ENCODE measurements at regions not wholly inside any gene's neighbourhood (a gene's known extent, or its start where the extent isn't known, plus 50 kb on each side); places are given as distances from the start of the nearest gene placed in this dataset.
"Not testable (repeated sequence)": the region's sequence is repeated elsewhere in the genome, so short reads cannot be mapped to it uniquely, and the experiment has no call there.

GRCh38 chr5:56745864-56746263, 69.5 kb upstream of the MAP3K1 start:
- H3K36me3 ChIP-seq (ENCODE audit: control insufficient read depth, insufficient read depth, low read length) = no peaks in the 10 kb centered on the region
- H3K4me3 ChIP-seq (ENCODE audit: low read length) = no peak overlapping the region
- no peak overlapping the region for H3K9ac ChIP-seq (ENCODE audit: low read length)
- no peaks in the 10 kb centered on the region for H3K4me1 ChIP-seq (ENCODE audit: control insufficient read depth, insufficient read depth, low read length)
- H3K27ac ChIP-seq (ENCODE audit: low read depth, low read length) = no peak overlapping the region
- no peaks in the 10 kb centered on the region for H3K27me3 ChIP-seq (ENCODE audit: control insufficient read depth, insufficient read depth, low read length)

GRCh38 chr5:56740868-56741267, 74.5 kb upstream of the MAP3K1 start:
- no peak overlapping the region for H3K27ac ChIP-seq (ENCODE audit: low read depth, low read length)
- H3K9ac ChIP-seq (ENCODE audit: low read length) = no peak overlapping the region
- no peaks in the 10 kb centered on the region for H3K27me3 ChIP-seq (ENCODE audit: control insufficient read depth, insufficient read depth, low read length)
- no peak overlapping the region for H3K4me3 ChIP-seq (ENCODE audit: low read length)
- H3K4me1 ChIP-seq (ENCODE audit: control insufficient read depth, insufficient read depth, low read length) = no peaks in the 10 kb centered on the region
- H3K36me3 ChIP-seq (ENCODE audit: control insufficient read depth, insufficient read depth, low read length) = no peaks in the 10 kb centered on the region

GRCh38 chr5:56739990-56740389, 75.4 kb upstream of the MAP3K1 start:
- no peaks in the 10 kb centered on the region for H3K4me1 ChIP-seq (ENCODE audit: control insufficient read depth, insufficient read depth, low read length)
- no peaks in the 10 kb centered on the region for H3K36me3 ChIP-seq (ENCODE audit: control insufficient read depth, insufficient read depth, low read length)

GRCh38 chr5:56737951-56738606, 77.3 kb upstream of the MAP3K1 start:
- H3K27me3 ChIP-seq (ENCODE audit: control insufficient read depth, insufficient read depth, low read length) = no peaks in the 10 kb centered on the region
- no peaks in the 10 kb centered on the region for H3K4me1 ChIP-seq (ENCODE audit: control insufficient read depth, insufficient read depth, low read length)
- no peaks in the 10 kb centered on the region for H3K36me3 ChIP-seq (ENCODE audit: control insufficient read depth, insufficient read depth, low read length)
- no peak overlapping the region for H3K9ac ChIP-seq (ENCODE audit: low read length)
- no peak overlapping the region for H3K4me3 ChIP-seq (ENCODE audit: low read length)
- no peak overlapping the region for H3K27ac ChIP-seq (ENCODE audit: low read depth, low read length)

More at GRCh38 chr5:56739990-56740389, 75.4 kb upstream of the MAP3K1 start:
- H3K27ac ChIP-seq (ENCODE audit: low read depth, low read length) = no peak overlapping the region
- no peak overlapping the region for H3K4me3 ChIP-seq (ENCODE audit: low read length)
- H3K9ac ChIP-seq (ENCODE audit: low read length) = no peak overlapping the region
- H3K27me3 ChIP-seq (ENCODE audit: control insufficient read depth, insufficient read depth, low read length) = no peaks in the 10 kb centered on the region

GRCh38 chr5:56737002-56737621, 78.2 kb upstream of the MAP3K1 start:
- no peak overlapping the region for H3K4me3 ChIP-seq (ENCODE audit: low read length)
- no peak overlapping the region for H3K27ac ChIP-seq (ENCODE audit: low read depth, low read length)
- no peaks in the 10 kb centered on the region for H3K4me1 ChIP-seq (ENCODE audit: control insufficient read depth, insufficient read depth, low read length)
- no peaks in the 10 kb centered on the region for H3K27me3 ChIP-seq (ENCODE audit: control insufficient read depth, insufficient read depth, low read length)
- H3K9ac ChIP-seq (ENCODE audit: low read length) = no peak overlapping the region
- H3K36me3 ChIP-seq (ENCODE audit: control insufficient read depth, insufficient read depth, low read length) = no peaks in the 10 kb centered on the region

- no peak overlapping the region for H3K27ac ChIP-seq (ENCODE audit: low read depth, low read length)
- no peaks in the 10 kb centered on the region for H3K36me3 ChIP-seq (ENCODE audit: control insufficient read depth, insufficient read depth, low read length)
- no peak overlapping the region for H3K9ac ChIP-seq (ENCODE audit: low read length)
- H3K4me3 ChIP-seq (ENCODE audit: low read length) = no peak overlapping the region
- no peaks in the 10 kb centered on the region for H3K4me1 ChIP-seq (ENCODE audit: control insufficient read depth, insufficient read depth, low read length)
- H3K27me3 ChIP-seq (ENCODE audit: control insufficient read depth, insufficient read depth, low read length) = no peaks in the 10 kb centered on the region
Measured at GRCh38 chr5:56735849-56736641, 79.3 kb upstream of the MAP3K1 start.

- Histone ChIP-seq H3K4me3 (ENCODE audit: low read length) (no peak overlapping the region), H3K27ac (ENCODE audit: low read depth, low read length) (no peak overlapping the region), H3K4me1 (ENCODE audit: control insufficient read depth, insufficient read depth, low read length) (no peaks in the 10 kb centered on the region), H3K9ac (ENCODE audit: low read length) (no peak overlapping the region), H3K27me3 (ENCODE audit: control insufficient read depth, insufficient read depth, low read length) (no peaks in the 10 kb centered on the region), H3K36me3 (ENCODE audit: control insufficient read depth, insufficient read depth, low read length) (no peaks in the 10 kb centered on the region)
Measured at GRCh38 chr5:56734091-56734694, 81.2 kb upstream of the MAP3K1 start.

- Histone ChIP-seq H3K27me3 (ENCODE audit: control insufficient read depth, insufficient read depth, low read length) (no peaks in the 10 kb centered on the region), H3K4me3 (ENCODE audit: low read length) (no peak overlapping the region), H3K9ac (ENCODE audit: low read length) (no peak overlapping the region), H3K27ac (ENCODE audit: low read depth, low read length) (no peak overlapping the region), H3K4me1 (ENCODE audit: control insufficient read depth, insufficient read depth, low read length) (no peaks in the 10 kb centered on the region), H3K36me3 (ENCODE audit: control insufficient read depth, insufficient read depth, low read length) (no peaks in the 10 kb centered on the region)
Measured at GRCh38 chr5:56733580-56733979, 81.8 kb upstream of the MAP3K1 start.

GRCh38 chr5:56732121-56732520, 83.2 kb upstream of the MAP3K1 start:
- no peaks in the 10 kb centered on the region for H3K36me3 ChIP-seq (ENCODE audit: control insufficient read depth, insufficient read depth, low read length)
- H3K9ac ChIP-seq (ENCODE audit: low read length) = no peak overlapping the region

GRCh38 chr5:56731473-56731872, 83.9 kb upstream of the MAP3K1 start:
- H3K4me3 ChIP-seq (ENCODE audit: low read length); H3K27me3 ChIP-seq (ENCODE audit: control insufficient read depth, insufficient read depth, low read length); H3K9ac ChIP-seq (ENCODE audit: low read length); H3K4me1 ChIP-seq (ENCODE audit: control insufficient read depth, insufficient read depth, low read length); H3K36me3 ChIP-seq (ENCODE audit: control insufficient read depth, insufficient read depth, low read length); H3K27ac ChIP-seq (ENCODE audit: low read depth, low read length): not testable (repeated sequence)

More at GRCh38 chr5:56732121-56732520, 83.2 kb upstream of the MAP3K1 start:
- Histone ChIP-seq H3K27ac (ENCODE audit: low read depth, low read length) (no peak overlapping the region), H3K4me3 (ENCODE audit: low read length) (no peak overlapping the region), H3K27me3 (ENCODE audit: control insufficient read depth, insufficient read depth, low read length) (no peaks in the 10 kb centered on the region), H3K4me1 (ENCODE audit: control insufficient read depth, insufficient read depth, low read length) (no peaks in the 10 kb centered on the region)

- no peak overlapping the region for H3K4me3 ChIP-seq (ENCODE audit: low read length)
- H3K27ac ChIP-seq (ENCODE audit: low read depth, low read length) = no peak overlapping the region
- no peaks in the 10 kb centered on the region for H3K36me3 ChIP-seq (ENCODE audit: control insufficient read depth, insufficient read depth, low read length)
- H3K27me3 ChIP-seq (ENCODE audit: control insufficient read depth, insufficient read depth, low read length) = no peaks in the 10 kb centered on the region
- no peak overlapping the region for H3K9ac ChIP-seq (ENCODE audit: low read length)
- no peaks in the 10 kb centered on the region for H3K4me1 ChIP-seq (ENCODE audit: control insufficient read depth, insufficient read depth, low read length)
Measured at GRCh38 chr5:56729488-56729887, 85.9 kb upstream of the MAP3K1 start.

GRCh38 chr5:56725711-56726411, 89.5 kb upstream of the MAP3K1 start:
- H3K4me1 ChIP-seq (ENCODE audit: control insufficient read depth, insufficient read depth, low read length) = no peaks in the 10 kb centered on the region
- no peaks in the 10 kb centered on the region for H3K36me3 ChIP-seq (ENCODE audit: control insufficient read depth, insufficient read depth, low read length)
- no peak overlapping the region for H3K27ac ChIP-seq (ENCODE audit: low read depth, low read length)
- H3K27me3 ChIP-seq (ENCODE audit: control insufficient read depth, insufficient read depth, low read length) = no peaks in the 10 kb centered on the region
- H3K4me3 ChIP-seq (ENCODE audit: low read length) = no peak overlapping the region
- H3K9ac ChIP-seq (ENCODE audit: low read length) = no peak overlapping the region

Measured in rectal smooth muscle tissue (tissue), 1 donor.